ENCODE measurements at regions not wholly inside any gene's neighbourhood (a gene's known extent, or its start where the extent isn't known, plus 50 kb on each side); places are given as distances from the start of the nearest gene placed in this dataset.
A peak's percentile ranks its signal among the peaks of the same experiment; 100 is the strongest.

DNA sequence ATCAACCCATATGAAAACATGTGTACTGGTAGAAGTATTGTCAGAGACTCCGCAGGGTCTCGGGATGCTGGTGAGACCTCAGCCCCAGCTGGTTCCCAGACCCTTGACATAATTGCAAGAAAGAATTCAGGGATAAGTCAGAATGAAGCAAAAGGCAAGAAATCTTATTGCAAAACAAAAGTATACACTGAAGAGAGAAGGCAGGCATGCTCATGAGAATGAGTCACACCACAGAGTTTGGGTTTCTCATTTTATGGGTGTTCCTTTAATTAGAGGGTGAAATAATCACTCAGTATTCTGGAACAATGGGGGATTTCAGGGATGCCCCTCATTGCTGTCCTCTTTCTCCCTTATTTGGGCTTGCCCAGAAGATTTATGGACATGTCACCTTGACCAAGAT is 1423.8 kb upstream of the MIR17HG start:
- no peak overlapping the region for H3K27ac ChIP-seq (ENCODE audit: low read length)
- POLR2A ChIA-PET (ENCODE audit: unreplicated experiment): no interaction called here
- H2AFZ ChIP-seq (ENCODE audit: low read length): no peak overlapping the region
- H3K9me3 ChIP-seq (ENCODE audit: low read length): no peaks in the 10 kb centered on the region
- H3K36me3 ChIP-seq (ENCODE audit: low read depth, low read length): no peaks in the 10 kb centered on the region
- H3K9me2 ChIP-seq (replicated peaks; ENCODE audit: low read length): no peaks in the 10 kb centered on the region
- H3K4me3 ChIP-seq (ENCODE audit: low read length): no peak overlapping the region
- H3K4me2 ChIP-seq (ENCODE audit: low read length): no peak overlapping the region
- ATAC-seq (peak; percentile 56), DNase-seq (peak; percentile 20)
- intact Hi-C loops (cut with micrococcal nuclease): loop anchor here (5.0 to 10.0 kb wide), 3 partner anchors 199 to 559 kb away; no protein-coding TSS in a partner anchor
- no peaks in the 10 kb centered on the region for H4K20me1 ChIP-seq (ENCODE audit: low read length)
- no peak overlapping the region for H3K9ac ChIP-seq (ENCODE audit: low read length)
- CTCF ChIA-PET: interaction anchor here (0.6 to 0.7 kb wide), 2 partner anchors 127 to 513 kb away, joined by 3 to 7 read pairs; no protein-coding TSS in a partner anchor
- no peaks in the 10 kb centered on the region for H3K79me2 ChIP-seq (ENCODE audit: low read length)
- no peak for TF ChIP-seq EZH2phosphoT487 (IDR thresholded peaks at IDR 0.05; ENCODE audit: borderline replicate concordance, low read length)
- no peak for TF ChIP-seq EZH2 (IDR thresholded peaks at IDR 0.05; ENCODE audit: low read length, unreplicated experiment)
- TF ChIP-seq CTCF (conservative IDR thresholded peaks at IDR 0.05; ENCODE audit: low read depth, low read length): no peak
- H3K4me1 ChIP-seq (ENCODE audit: insufficient read depth, low read length): no peaks in the 10 kb centered on the region; the same call in 1 of the 2 replicates
- H3K27me3 ChIP-seq (ENCODE audit: low read length): no peaks in the 10 kb centered on the region
- BruUV-seq (replicated peaks): no TSS peak
- H3F3A ChIP-seq (ENCODE audit: low read length, unreplicated experiment): no peaks in the 10 kb centered on the region

DNA sequence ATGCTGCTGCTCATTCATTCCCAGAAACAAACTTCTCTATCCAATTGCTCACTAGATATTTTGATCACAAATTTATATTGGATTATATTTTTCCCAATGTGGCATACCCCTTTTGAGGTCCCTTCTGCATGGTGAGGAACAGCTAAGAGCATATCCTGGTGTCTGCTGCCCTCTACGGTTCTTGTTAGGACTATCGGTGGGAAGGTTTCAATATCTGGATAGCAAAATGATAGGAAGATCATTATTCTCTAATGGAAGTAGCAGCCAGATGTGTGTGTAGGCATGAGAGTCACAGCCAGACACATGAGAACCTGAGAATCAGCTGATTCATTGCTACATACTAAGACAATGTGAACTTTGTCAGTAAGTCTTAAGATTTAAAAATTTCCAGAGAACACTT is 1422.4 kb upstream of the MIR17HG start:
- TF ChIP-seq EZH2 (IDR thresholded peaks at IDR 0.05; ENCODE audit: low read length, unreplicated experiment) (no peak), CTCF (conservative IDR thresholded peaks at IDR 0.05; ENCODE audit: low read depth, low read length) (peak; percentile 79)
- H3K27me3 ChIP-seq (ENCODE audit: low read length): no peaks in the 10 kb centered on the region
- no peak overlapping the region for H3K4me3 ChIP-seq (ENCODE audit: low read length)
- intact Hi-C loops (cut with micrococcal nuclease): loop anchor here (5.0 to 10.0 kb wide), 4 partner anchors 200 to 942 kb away; no protein-coding TSS in a partner anchor
- no peak overlapping the region for H3K4me2 ChIP-seq (ENCODE audit: low read length)
- H3K9me3 ChIP-seq (ENCODE audit: low read length): no peaks in the 10 kb centered on the region
- POLR2A ChIA-PET (ENCODE audit: unreplicated experiment): no interaction called here
- no peak overlapping the region for H2AFZ ChIP-seq (ENCODE audit: low read length)
- H3K9me2 ChIP-seq (replicated peaks; ENCODE audit: low read length): no peaks in the 10 kb centered on the region
- no peaks in the 10 kb centered on the region for H3K79me2 ChIP-seq (ENCODE audit: low read length)
- no TSS peak for BruUV-seq (replicated peaks)
- ATAC-seq (peak; percentile 80), DNase-seq (peak; percentile 53)
- H3F3A ChIP-seq (ENCODE audit: low read length, unreplicated experiment): no peaks in the 10 kb centered on the region
- CTCF ChIA-PET: no interaction called here
- no peaks in the 10 kb centered on the region for H3K36me3 ChIP-seq (ENCODE audit: low read depth, low read length)
- H3K27ac ChIP-seq (ENCODE audit: low read length): no peak overlapping the region
- H4K20me1 ChIP-seq (ENCODE audit: low read length): no peaks in the 10 kb centered on the region
- H3K9ac ChIP-seq (ENCODE audit: low read length): no peak overlapping the region
- no peaks in the 10 kb centered on the region; the same call in 1 of the 2 replicates for H3K4me1 ChIP-seq (ENCODE audit: insufficient read depth, low read length)

DNA sequence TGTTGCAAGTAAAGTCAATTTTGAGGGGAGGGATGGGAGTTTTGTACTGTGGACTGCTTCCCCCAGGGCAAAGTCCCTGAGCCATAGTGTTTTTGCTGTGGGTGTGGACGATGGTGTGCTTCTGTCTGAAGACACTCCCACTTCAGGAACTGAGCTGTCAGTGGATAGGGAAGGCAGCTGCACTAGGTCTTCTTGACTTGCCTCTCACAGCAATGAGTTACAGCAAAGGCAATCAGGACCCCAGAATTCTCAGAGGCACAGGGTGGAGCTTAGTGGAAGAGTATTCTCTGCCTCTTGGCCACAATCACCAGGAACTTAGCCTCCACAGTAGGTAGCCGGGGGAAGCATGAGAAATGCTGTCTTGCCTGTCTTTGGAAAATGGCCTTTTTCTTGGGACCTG is 1416.6 kb upstream of the MIR17HG start:
- ATAC-seq (no peak), DNase-seq (no peak)
- H3K9me3 ChIP-seq (ENCODE audit: low read length): no peaks in the 10 kb centered on the region
- no TSS peak for BruUV-seq (replicated peaks)
- no peaks in the 10 kb centered on the region for H4K20me1 ChIP-seq (ENCODE audit: low read length)
- H3K36me3 ChIP-seq (ENCODE audit: low read depth, low read length): no peaks in the 10 kb centered on the region
- no peak overlapping the region for H3K4me2 ChIP-seq (ENCODE audit: low read length)
- H3F3A ChIP-seq (ENCODE audit: low read length, unreplicated experiment): no peaks in the 10 kb centered on the region
- no peaks in the 10 kb centered on the region for H3K27me3 ChIP-seq (ENCODE audit: low read length)
- ChIA-PET POLR2A (ENCODE audit: unreplicated experiment) (no interaction called here), CTCF (interaction anchor here (1.0 kb wide), 1 partner anchor 1037 kb away, joined by 4 read pairs; no protein-coding TSS in a partner anchor)
- H3K9me2 ChIP-seq (replicated peaks; ENCODE audit: low read length): no peaks in the 10 kb centered on the region
- H2AFZ ChIP-seq (ENCODE audit: low read length): no peak overlapping the region
- no peak for TF ChIP-seq EZH2phosphoT487 (IDR thresholded peaks at IDR 0.05; ENCODE audit: borderline replicate concordance, low read length)
- TF ChIP-seq EZH2 (IDR thresholded peaks at IDR 0.05; ENCODE audit: low read length, unreplicated experiment): no peak
- no peak for TF ChIP-seq CTCF (conservative IDR thresholded peaks at IDR 0.05; ENCODE audit: low read depth, low read length)
- no peaks in the 10 kb centered on the region for H3K4me1 ChIP-seq (ENCODE audit: insufficient read depth, low read length)
- no peak overlapping the region for H3K9ac ChIP-seq (ENCODE audit: low read length)
- intact Hi-C loops (cut with micrococcal nuclease): no loop called here
- H3K4me3 ChIP-seq (ENCODE audit: low read length): no peak overlapping the region
- H3K27ac ChIP-seq (ENCODE audit: low read length): no peak overlapping the region
- H3K79me2 ChIP-seq (ENCODE audit: low read length): no peaks in the 10 kb centered on the region
